Mucosa of descending colon (tissue), 3 donors: ENCODE measurements at regions not wholly inside any gene's neighbourhood (a gene's known extent, or its start where the extent isn't known, plus 50 kb on each side); places are given as distances from the start of the nearest gene placed in this dataset.

ENCODE experiments used
- ATAC-seq: fragments of 200-7000 bp; cut with Tn5 transposase; one replicate; pipeline ENCODE4 v1.9.1; 2020; ENCODE audit warnings: mild to moderate bottlenecking, moderate library complexity
- DNase-seq, 3 donors: peaks; one replicate each; pipeline ENCODE4 v3.0.0-alpha.2; 2020
- H3K36me3 ChIP-seq: fragments of 200-600 bp; one replicate; pipeline ENCODE4 v1.8.0; 2021; ENCODE audit warnings: low read depth, mild to moderate bottlenecking
- H3K4me1 ChIP-seq: fragments of 200-600 bp; one replicate; pipeline ENCODE4 v1.8.0; 2021; ENCODE audit warnings: low read depth, mild to moderate bottlenecking
- H3K4me3 ChIP-seq: fragments of 200-600 bp; one replicate; pipeline ENCODE4 v1.8.0; 2021; ENCODE audit warnings: mild to moderate bottlenecking
- H3K9me3 ChIP-seq: fragments of 200-600 bp; one replicate; pipeline ENCODE4 v1.8.0; 2021; ENCODE audit warnings: mild to moderate bottlenecking
- CTCF ChIP-seq: fragments of 200-600 bp; IDR thresholded peaks from one replicate; pipeline ENCODE4 v1.8.0; 2022; ENCODE audit warnings: antibody characterized with exemption, mild to moderate bottlenecking
- intact Hi-C, 2 donors: fragments of 100-400 bp; cut with DNase I in 1 of 2; cut with micrococcal nuclease in 1 of 2; formaldehyde crosslinking; loops; one replicate each; pipeline versions ENCODE4 v1.11.0 to v1.11.1; 2022; cut with DNase I, micrococcal nuclease
- donor health status: DM: no; HTN: no; CAD: no; lungs with moderate emphysema.
- donor health status: DM: no; HTN: no; CAD: no.
- donor health status: DM: no; HTN: yes; CAD: no.

DNA sequence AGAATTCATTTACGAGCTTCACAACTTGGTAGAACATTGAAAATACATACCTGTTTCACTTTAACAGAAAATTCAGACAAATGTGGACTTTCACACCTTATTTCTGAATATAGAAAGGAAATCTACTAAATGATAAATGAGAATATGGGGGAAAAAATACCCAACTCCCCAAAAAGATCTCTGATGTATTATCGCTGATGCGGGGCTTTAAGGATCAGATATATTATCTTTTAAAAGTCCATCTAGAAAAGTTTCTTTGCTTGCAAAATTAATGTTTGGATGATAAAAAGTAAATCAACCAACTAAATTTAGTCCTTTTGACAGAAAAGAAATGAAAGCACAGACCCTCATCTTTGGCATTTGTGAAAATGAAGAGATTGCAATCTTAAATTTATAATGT lies 540.1 kb upstream of the CHAC2 start:
- ATAC-seq (no peak), DNase-seq (no peak)
- no peaks in the 10 kb centered on the region for H3K36me3 ChIP-seq
- no peaks in the 10 kb centered on the region for H3K4me1 ChIP-seq
- no peak overlapping the region for H3K4me3 ChIP-seq
- no peak for TF ChIP-seq CTCF
- H3K9me3 ChIP-seq: no peaks in the 10 kb centered on the region
- intact Hi-C loops: no loop called here

DNA sequence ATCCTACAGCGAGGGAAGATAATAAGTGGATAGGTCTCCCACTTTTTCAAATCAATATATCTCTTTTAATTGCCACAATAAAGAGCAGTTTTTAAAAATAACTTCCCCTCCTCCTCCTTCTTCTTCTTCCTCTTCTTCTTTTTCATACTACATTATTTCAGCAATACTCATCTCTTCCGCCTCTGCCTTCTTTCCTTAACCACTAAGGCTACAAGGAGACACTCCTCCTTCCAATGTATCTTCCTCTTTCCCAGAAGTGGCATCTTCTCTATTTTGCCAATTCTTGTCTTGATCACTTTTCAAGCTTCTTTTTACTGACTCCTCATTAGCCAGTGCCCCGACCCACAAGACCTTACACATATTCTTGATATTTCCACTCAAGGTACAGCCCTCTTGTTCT lies 546.6 kb upstream of the CHAC2 start:
- DNase-seq (no peak), ATAC-seq (no peak)
- H3K9me3 ChIP-seq: no peaks in the 10 kb centered on the region
- H3K36me3 ChIP-seq: no peaks in the 10 kb centered on the region
- intact Hi-C loops: no loop called here
- no peaks in the 10 kb centered on the region for H3K4me1 ChIP-seq
- no peak overlapping the region for H3K4me3 ChIP-seq
- no peak for TF ChIP-seq CTCF

- intact Hi-C loops: no loop called here
- Histone ChIP-seq H3K36me3 (no peaks in the 10 kb centered on the region), H3K4me3 (no peak overlapping the region), H3K9me3 (no peaks in the 10 kb centered on the region), H3K4me1 (no peaks in the 10 kb centered on the region)
- ATAC-seq (no peak), DNase-seq (no peak)
- TF ChIP-seq CTCF: no peak
Observed at GRCh38 chr2:53217250-53217649, 550.4 kb upstream of the CHAC2 start.

DNA sequence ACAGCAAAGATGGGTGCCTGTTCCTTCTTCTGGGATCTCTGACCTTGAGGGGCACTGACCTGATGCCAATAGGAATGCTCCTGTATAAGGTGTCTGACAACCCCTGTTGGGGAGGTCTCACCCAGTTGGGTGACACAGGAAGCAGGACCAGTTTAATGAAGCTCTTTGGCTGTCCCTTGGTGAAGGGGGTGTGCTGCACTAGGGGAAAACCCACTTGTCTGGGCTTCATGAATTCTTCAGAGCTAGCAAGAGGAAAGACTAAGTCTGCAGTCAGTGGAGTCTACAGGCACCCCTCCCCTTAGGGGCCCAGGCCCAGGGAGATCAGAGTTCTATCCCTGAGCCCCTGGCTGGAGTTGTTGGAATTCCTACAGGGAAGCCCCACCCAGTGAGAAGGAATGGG lies 550.8 kb upstream of the CHAC2 start:
- H3K4me1 ChIP-seq: no peaks in the 10 kb centered on the region
- intact Hi-C loops: no loop called here
- no peaks in the 10 kb centered on the region for H3K36me3 ChIP-seq
- H3K4me3 ChIP-seq: no peak overlapping the region
- DNase-seq (no peak), ATAC-seq (no peak)
- H3K9me3 ChIP-seq: no peaks in the 10 kb centered on the region
- no peak for TF ChIP-seq CTCF

GRCh38 chr2:53212576-53212975 lies 555.0 kb upstream of the CHAC2 start:
- ATAC-seq: no peak
- no peak for TF ChIP-seq CTCF
- H3K4me3 ChIP-seq: no peak overlapping the region
- intact Hi-C loops: no loop called here
- H3K4me1 ChIP-seq: peaks cover 4% of the 10 kb centered on the region
- H3K36me3 ChIP-seq: no peaks in the 10 kb centered on the region
- DNase-seq: no peak
- H3K9me3 ChIP-seq: no peaks in the 10 kb centered on the region

DNA sequence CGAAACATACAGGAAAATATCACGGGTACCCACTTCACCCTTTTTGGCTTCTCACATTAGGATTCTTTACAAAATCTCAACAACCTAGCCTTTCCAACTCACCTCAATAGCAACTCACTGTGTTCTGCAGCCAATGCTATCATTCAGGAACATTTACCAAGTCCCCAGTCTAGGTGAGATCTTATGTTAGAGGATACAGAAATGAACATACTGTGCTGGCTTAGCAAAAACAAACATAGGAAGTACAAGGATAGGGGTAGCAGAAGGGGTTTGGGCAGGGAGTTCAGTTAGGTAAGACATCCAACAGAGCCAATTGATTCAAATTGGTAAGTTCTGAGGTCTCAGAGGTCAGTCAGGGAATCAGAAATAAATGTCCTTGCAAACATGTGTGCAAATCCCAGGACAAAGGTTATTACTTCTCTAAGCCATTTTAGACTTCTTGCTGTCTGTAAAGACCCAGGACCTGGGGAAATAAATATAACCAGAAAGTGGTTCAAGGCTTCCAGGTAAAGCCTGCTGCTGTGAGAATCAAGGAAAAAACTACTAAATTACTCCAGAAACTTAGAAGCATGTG lies 556.3 kb upstream of the CHAC2 start:
- DNase-seq (no peak), ATAC-seq (no peak)
- H3K36me3 ChIP-seq: no peaks in the 10 kb centered on the region
- H3K4me1 ChIP-seq: peaks cover 4% of the 10 kb centered on the region
- intact Hi-C loops: no loop called here
- H3K9me3 ChIP-seq: no peaks in the 10 kb centered on the region
- no peak overlapping the region for H3K4me3 ChIP-seq
- TF ChIP-seq CTCF: no peak
